HCT116 (cell line): ENCODE measurements at regions not wholly inside any gene's neighbourhood (a gene's known extent, or its start where the extent isn't known, plus 50 kb on each side); places are given as distances from the start of the nearest gene placed in this dataset.

ENCODE experiments used
- ATAC-seq: fragments of 200-7000 bp; cut with Tn5 transposase; 2 replicates; pipeline ENCODE4 v1.9.1; 2020; ENCODE audit warnings: mild to moderate bottlenecking, moderate library complexity
- BruUV-seq: library from RNA; stranded (reverse); fragments of 400-500 nt; replicated peaks from 2 replicates; lab custom pipeline; 2021; lab: Mats Ljungman, UMichigan
- CTCF ChIA-PET: fragments of 300-600 bp; sonication (Branson Sonifier 250); formaldehyde crosslinking; loops from one replicate; lab custom pipeline; 2021; ENCODE audit warnings: antibody characterized with exemption; lab: Charles Lee
- POLR2A ChIA-PET: fragments of 300-600, 350-600 bp; sonication (Branson Sonifier 250); formaldehyde crosslinking; loops from one replicate; lab custom pipeline; 2021; ENCODE audit warnings: antibody characterized with exemption; lab: Charles Lee
- RAD21 ChIA-PET, 2 experiments: fragments of 300-600 bp; sonication (Branson Sonifier 250); formaldehyde crosslinking; loops; one replicate each; lab custom pipeline; 2023; ENCODE audit warnings: low total read pairs in 2 of 2; ENCODE audit not compliant: uncharacterized antibody in 2 of 2, unreplicated experiment in 2 of 2, low non-redundant PET in 1 of 2; lab: Charles Lee
- DNase-seq: peaks from one replicate; pipeline ENCODE4 v3.0.0-alpha.2; 2010; ENCODE audit warnings: low read depth, low spot score
- H2AFZ ChIP-seq: fragments of 200-600 bp; shearing (Covaris generic), sonication (generic); 2 replicates; pipeline ENCODE4 v1.6.1; 2017; ENCODE audit warnings: low read depth, mixed run types, mixed read lengths, antibody characterized with exemption, low read length; ENCODE audit not compliant: poor library complexity, severe bottlenecking
- H3K27ac ChIP-seq: 2 replicates; pipeline ENCODE4 v1.5.1; 2012; ENCODE audit warnings: low read depth, low read length
- H3K27me3 ChIP-seq: fragments of 200-600 bp; sonication (generic); 2 replicates; pipeline ENCODE4 v1.6.1; 2016; ENCODE audit warnings: mixed run types, low read length, mixed read lengths; ENCODE audit not compliant: insufficient read depth
- H3K36me3 ChIP-seq, 2 experiments: fragments of 200-500 bp in 1 of 2; fragments of 200-600 bp in 1 of 2; sonication (Bioruptor generic) in 1 of 2; sonication (generic) in 1 of 2; 2 replicates each; pipeline versions ENCODE4 v1.5.1 to v1.6.1; 2014 to 2016; ENCODE audit warnings: low read length in 2 of 2, inconsistent platforms in 1 of 2, mixed read lengths in 1 of 2, mixed run types in 1 of 2; ENCODE audit not compliant: insufficient read depth in 2 of 2, control insufficient read depth in 1 of 2
- H3K4me1 ChIP-seq, 2 experiments: fragments of 200-600 bp in 1 of 2; sonication (generic) in 1 of 2; 2 replicates each; pipeline versions ENCODE4 v1.5.1 to v1.6.1; 2012 to 2017; ENCODE audit warnings: low read length in 2 of 2, inconsistent platforms in 1 of 2, mild to moderate bottlenecking in 1 of 2, mixed read lengths in 1 of 2, mixed run types in 1 of 2, moderate library complexity in 1 of 2; ENCODE audit not compliant: insufficient read depth in 2 of 2, control insufficient read depth in 1 of 2
- H3K4me2 ChIP-seq: fragments of 200-600 bp; sonication (generic); 2 replicates; pipeline ENCODE4 v1.6.1; 2017; ENCODE audit warnings: mixed run types, low read length, mixed read lengths
- H3K4me3 ChIP-seq, 2 experiments: fragments of 200-600 bp in 1 of 2; sonication (generic) in 1 of 2; replicated peaks in 1 of 2; 2 replicates each; pipeline ENCODE4 v1.5.1; 2011 to 2016; ENCODE audit warnings: low read length in 2 of 2, control low read depth in 1 of 2, low read depth in 1 of 2, mild to moderate bottlenecking in 1 of 2, mixed read lengths in 1 of 2, mixed run types in 1 of 2
- H3K79me2 ChIP-seq: fragments of 200-600 bp; sonication (generic); 2 replicates; pipeline ENCODE4 v1.6.1; 2017; ENCODE audit warnings: mild to moderate bottlenecking, mixed run types, low read length, moderate library complexity, mixed read lengths; ENCODE audit not compliant: insufficient read depth
- H3K9ac ChIP-seq: fragments of 200-600 bp; sonication (generic); 2 replicates; pipeline ENCODE4 v1.6.1; 2016; ENCODE audit warnings: low read length, mixed read lengths
- H3K9me2 ChIP-seq: fragments of 200-600 bp; sonication (generic), shearing (Covaris generic); 2 replicates; pipeline ENCODE4 v1.6.1; 2017; ENCODE audit warnings: mixed run types, mild to moderate bottlenecking, moderate library complexity; ENCODE audit not compliant: insufficient read depth
- H3K9me3 ChIP-seq, 2 experiments: fragments of 200-500 bp in 1 of 2; fragments of 200-600 bp in 1 of 2; sonication (Bioruptor generic) in 1 of 2; sonication (generic) in 1 of 2; 2 replicates each; pipeline ENCODE4 v1.6.1; 2014 to 2017; ENCODE audit warnings: low read length in 2 of 2, mixed read lengths in 2 of 2, inconsistent platforms in 1 of 2, low read depth in 1 of 2, mild to moderate bottlenecking in 1 of 2, mixed run types in 1 of 2, moderate library complexity in 1 of 2; ENCODE audit not compliant: control insufficient read depth in 1 of 2, insufficient read depth in 1 of 2
- H4K20me1 ChIP-seq: fragments of 200-600 bp; sonication (generic), shearing (Covaris generic); 2 replicates; pipeline ENCODE4 v1.6.1; 2017; ENCODE audit warnings: mixed run types, mild to moderate bottlenecking, moderate library complexity; ENCODE audit not compliant: insufficient read depth
- ATF3 ChIP-seq: IDR thresholded peaks from 2 replicates; pipeline ENCODE4 v1.6.1; 2012
- CBX3 ChIP-seq: IDR thresholded peaks from 2 replicates; pipeline ENCODE4 v1.6.1; 2012; ENCODE audit warnings: low read depth
- CEBPB ChIP-seq: IDR thresholded peaks from 2 replicates; pipeline ENCODE4 v1.6.1; 2012; ENCODE audit warnings: low read depth
- EGR1 ChIP-seq: IDR thresholded peaks from 2 replicates; pipeline ENCODE4 v1.6.1; 2012; ENCODE audit warnings: low read depth
- ELF1 ChIP-seq: IDR thresholded peaks from 2 replicates; pipeline ENCODE4 v1.6.1; 2012; ENCODE audit warnings: low read depth, borderline replicate concordance
- EZH2 ChIP-seq: fragments of 200-600 bp; sonication (generic); IDR thresholded peaks from 2 replicates; pipeline ENCODE4 v1.6.1; 2017; ENCODE audit warnings: antibody characterized with exemption, mixed run types
- EZH2phosphoT487 ChIP-seq: fragments of 200-600 bp; IDR thresholded peaks from 2 replicates; pipeline ENCODE4 v1.6.1; 2018; ENCODE audit warnings: antibody characterized with exemption, borderline replicate concordance
- JUND ChIP-seq: IDR thresholded peaks from 2 replicates; pipeline ENCODE4 v1.6.1; 2012
- MAX ChIP-seq: IDR thresholded peaks from 2 replicates; pipeline ENCODE4 v1.6.1; 2012
- POLR2A ChIP-seq: IDR thresholded peaks from 2 replicates; pipeline ENCODE4 v1.7.0; 2011; ENCODE audit warnings: borderline replicate concordance; ENCODE audit not compliant: insufficient read depth, insufficient read length; ENCODE audit errors: extremely low read depth
- RAD21 ChIP-seq: IDR thresholded peaks from 2 replicates; pipeline ENCODE4 v1.6.1; 2012; ENCODE audit warnings: low read depth, mild to moderate bottlenecking
- REST ChIP-seq: IDR thresholded peaks from 2 replicates; pipeline ENCODE4 v1.6.1; 2012; ENCODE audit warnings: low read depth
- SIN3A ChIP-seq: IDR thresholded peaks from 2 replicates; pipeline ENCODE4 v1.6.1; 2012; ENCODE audit warnings: low read depth
- SP1 ChIP-seq: IDR thresholded peaks from 2 replicates; pipeline ENCODE4 v1.6.1; 2012; ENCODE audit warnings: low read depth
- TCF7L2 ChIP-seq: IDR thresholded peaks from 2 replicates; pipeline ENCODE4 v1.7.0; 2011; ENCODE audit warnings: borderline replicate concordance, inconsistent platforms; ENCODE audit not compliant: insufficient read depth, insufficient read length; ENCODE audit errors: extremely low read depth
- ZBTB33 ChIP-seq: IDR thresholded peaks from 2 replicates; pipeline ENCODE4 v1.6.1; 2011; ENCODE audit warnings: mild to moderate bottlenecking, low read length, moderate library complexity; ENCODE audit not compliant: insufficient replicate concordance; ENCODE audit errors: extremely low read depth
- ZFX ChIP-seq: fragments of 450-650 bp; IDR thresholded peaks from 2 replicates; pipeline ENCODE4 v1.6.1; 2017
- intact Hi-C: fragments of 100-400 bp; cut with micrococcal nuclease; formaldehyde crosslinking; loops from 2 replicates; pipeline ENCODE4 v1.10.0; 2022

GRCh38 chr20:7585126-7585679, 355.1 kb downstream of the HAO1 start (continued):
- no peak for TF ChIP-seq ZFX
- TF ChIP-seq EGR1 = no peak
- no peak for TF ChIP-seq JUND
- no peak for TF ChIP-seq ATF3
- TF ChIP-seq TCF7L2 = no peak
- TF ChIP-seq CBX3 = no peak
- no peak for TF ChIP-seq RAD21
- TF ChIP-seq, all 23 proteins: peak for 0

- CTCF ChIA-PET = no interaction called here
- BruUV-seq = no TSS peak
Measured at GRCh38 chr20:7586481-7586880, 353.8 kb downstream of the HAO1 start.

More at GRCh38 chr20:7586481-7586880, 353.8 kb downstream of the HAO1 start:
- H3K27ac ChIP-seq = no peak overlapping the region
- H3K79me2 ChIP-seq = no peaks in the 10 kb centered on the region
- H3K9me2 ChIP-seq = no peaks in the 10 kb centered on the region
- H3K9me3 ChIP-seq = peaks cover 0 to 8% of the 10 kb centered on the region in 2 experiments; a peak in 2 of 4 replicates
- H2AFZ ChIP-seq = no peak overlapping the region
- H4K20me1 ChIP-seq = no peaks in the 10 kb centered on the region
- ChIA-PET RAD21 (no interaction called here), POLR2A (no interaction called here)
- intact Hi-C loops = no loop called here
- no peak for ATAC-seq
- no peak for DNase-seq
- no peak overlapping the region for H3K4me3 ChIP-seq
- H3K27me3 ChIP-seq = no peaks in the 10 kb centered on the region
- H3K36me3 ChIP-seq = no peaks in the 10 kb centered on the region
- no peak overlapping the region for H3K9ac ChIP-seq
- no peaks in the 10 kb centered on the region for H3K4me1 ChIP-seq
- TF ChIP-seq ELF1 = no peak
- no peak for TF ChIP-seq ZFX
- no peak for TF ChIP-seq SIN3A
- TF ChIP-seq ZBTB33 = no peak
- TF ChIP-seq RAD21 = no peak
- TF ChIP-seq MAX = no peak
- no peak for TF ChIP-seq CEBPB
- TF ChIP-seq EZH2 = no peak
- no peak for TF ChIP-seq ATF3
- TF ChIP-seq REST = no peak
- TF ChIP-seq POLR2A = no peak
- TF ChIP-seq EGR1 = no peak
- TF ChIP-seq TCF7L2 = no peak
- no peak for TF ChIP-seq CBX3
- TF ChIP-seq SP1 = no peak
- TF ChIP-seq EZH2phosphoT487 = no peak
- H3K4me2 ChIP-seq = no peak overlapping the region
